Keratinocyte (primary cell): ENCODE measurements at regions not wholly inside any gene's neighbourhood (a gene's known extent, or its start where the extent isn't known, plus 50 kb on each side); places are given as distances from the start of the nearest gene placed in this dataset.

Experiments
- DNase-seq: peaks from one replicate; pipeline ENCODE4 v3.0.0-alpha.2; 2011; ENCODE audit warnings: low read depth, missing footprints, low spot score
- FAIRE-seq: peaks from 2 replicates; lab custom pipeline; 2011; peaks lifted over from hg19 to GRCh38; lab: Jason Lieb, UNC
- H2AFZ ChIP-seq: 2 replicates; pipeline ENCODE4 v1.6.0; 2012; ENCODE audit warnings: low read length, control low read depth, inconsistent platforms; ENCODE audit not compliant: control insufficient read depth
- H3K27ac ChIP-seq: 2 replicates; pipeline ENCODE4 v1.5.1; 2011; ENCODE audit warnings: low read length; ENCODE audit not compliant: control insufficient read depth, insufficient read depth
- H3K27me3 ChIP-seq: 3 replicates; pipeline ENCODE4 v1.6.0; 2011; ENCODE audit warnings: low read length; ENCODE audit not compliant: control insufficient read depth, insufficient read depth; ENCODE audit errors: extremely low read depth
- H3K36me3 ChIP-seq, 2 experiments: 2 replicates in 1 of 2; 3 replicates in 1 of 2; pipeline ENCODE4 v1.5.1; 2011; ENCODE audit warnings: low read length in 2 of 2, mild to moderate bottlenecking in 1 of 2; ENCODE audit not compliant: control insufficient read depth in 2 of 2, insufficient read depth in 2 of 2; ENCODE audit errors: extremely low read depth in 1 of 2
- H3K4me1 ChIP-seq: 3 replicates; pipeline ENCODE4 v1.5.1; 2011; ENCODE audit warnings: low read length; ENCODE audit not compliant: control insufficient read depth, insufficient read depth; ENCODE audit errors: extremely low read depth
- H3K4me2 ChIP-seq: 3 replicates; pipeline ENCODE4 v1.6.0; 2011; ENCODE audit warnings: low read depth, low read length; ENCODE audit not compliant: control insufficient read depth, insufficient read depth; ENCODE audit errors: extremely low read depth
- H3K4me3 ChIP-seq, 3 experiments: fragments of 200-600 bp in 1 of 3; sonication (generic) in 1 of 3; 2 replicates in 2 of 3; 3 replicates in 1 of 3; pipeline ENCODE4 v1.5.1; 2011 to 2016; ENCODE audit warnings: low read length in 3 of 3, mild to moderate bottlenecking in 3 of 3, control low read depth in 2 of 3, inconsistent platforms in 1 of 3, low read depth in 1 of 3, mixed read lengths in 1 of 3, mixed run types in 1 of 3, moderate library complexity in 1 of 3; ENCODE audit not compliant: control insufficient read depth in 2 of 3, insufficient read depth in 2 of 3; ENCODE audit errors: extremely low read depth in 1 of 3
- H3K79me2 ChIP-seq: 2 replicates; pipeline ENCODE4 v1.6.0; 2012; ENCODE audit warnings: low read length; ENCODE audit not compliant: control insufficient read depth, insufficient read depth
- H3K9ac ChIP-seq: 3 replicates; pipeline ENCODE4 v1.6.0; 2011; ENCODE audit warnings: low read length; ENCODE audit not compliant: control insufficient read depth, insufficient read depth; ENCODE audit errors: extremely low read depth
- H3K9me1 ChIP-seq: 3 replicates; pipeline ENCODE4 v1.6.0; 2011; ENCODE audit warnings: low read length; ENCODE audit not compliant: control insufficient read depth, insufficient read depth; ENCODE audit errors: extremely low read depth
- H3K9me3 ChIP-seq: 2 replicates; pipeline ENCODE4 v1.5.1; 2012; ENCODE audit warnings: low read depth, low read length; ENCODE audit not compliant: control insufficient read depth
- H4K20me1 ChIP-seq: 3 replicates; pipeline ENCODE4 v1.6.0; 2011; ENCODE audit warnings: low read length; ENCODE audit not compliant: control insufficient read depth, insufficient read depth; ENCODE audit errors: extremely low read depth
- CTCF ChIP-seq, 3 experiments: IDR thresholded peaks in 1 of 3; conservative IDR thresholded peaks in 1 of 3; optimal IDR thresholded peaks in 1 of 3; 2 replicates in 2 of 3; 3 replicates in 1 of 3; pipeline versions ENCODE3 to v1.5.1; 2011; ENCODE audit warnings: low read length in 3 of 3, mild to moderate bottlenecking in 3 of 3, moderate library complexity in 2 of 3, control low read depth in 1 of 3, inconsistent platforms in 1 of 3; ENCODE audit not compliant: insufficient read depth in 2 of 3; ENCODE audit errors: extremely low read depth in 1 of 3
- EZH2 ChIP-seq: IDR thresholded peaks from one replicate; pipeline ENCODE4 v1.6.1; 2012; ENCODE audit warnings: inconsistent platforms, mild to moderate bottlenecking, low read length, moderate library complexity
- dilution Hi-C: fragments of 300-500 bp; cut with MboI; formaldehyde crosslinking; loops from one replicate; pipeline ENCODE4 v1.7.0; 2020; ENCODE audit warnings: low sequenced_read_pairs; ENCODE audit not compliant: extremely low pct_ligation_motif_present

GRCh38 chr21:20741445-20741844 is 256.8 kb upstream of the NCAM2 start:
- Histone ChIP-seq H3K4me2 (no peak overlapping the region), H2AFZ (no peak overlapping the region), H3K9ac (no peak overlapping the region), H4K20me1 (no peaks in the 10 kb centered on the region), H3K4me3 (no peak overlapping the region), H3K79me2 (no peaks in the 10 kb centered on the region), H3K27ac (no peak overlapping the region), H3K9me3 (no peaks in the 10 kb centered on the region), H3K4me1 (no peaks in the 10 kb centered on the region), H3K9me1 (no peaks in the 10 kb centered on the region), H3K27me3 (no peaks in the 10 kb centered on the region), H3K36me3 (no peaks in the 10 kb centered on the region)
- DNase-seq (no peak), FAIRE-seq (no peak)
- TF ChIP-seq CTCF (optimal IDR thresholded peaks at IDR 0.05 in 1 of 3, IDR thresholded peaks at IDR 0.05 in 1 of 3, conservative IDR thresholded peaks at IDR 0.05 in 1 of 3; ENCODE audit: extremely low read depth in 1 of 3, insufficient read depth in 2 of 3, low read length in 3 of 3) (no peak), EZH2 (no peak)
- dilution Hi-C loops, result no loop called here

DNA sequence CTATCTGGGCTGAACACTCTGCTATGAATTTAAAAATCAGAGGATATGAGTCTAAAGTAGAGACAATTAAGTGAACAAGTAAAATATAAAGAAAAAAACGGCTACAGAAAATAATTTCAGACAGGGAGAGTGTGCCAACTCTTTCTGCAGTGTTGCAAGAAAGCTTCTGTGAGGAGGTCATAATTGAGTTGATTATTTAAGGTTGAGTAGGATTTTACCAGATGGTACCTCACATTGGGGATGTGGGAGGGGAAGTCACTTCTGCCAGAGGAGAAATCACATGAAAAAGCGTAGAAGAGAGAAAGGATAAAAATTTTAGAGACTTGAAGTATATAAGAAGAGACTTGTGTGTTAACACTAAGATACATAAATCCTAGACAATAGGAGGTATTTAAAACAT is 238.0 kb upstream of the NCAM2 start:
- no peak for DNase-seq
- TF ChIP-seq CTCF (optimal IDR thresholded peaks at IDR 0.05 in 1 of 3, IDR thresholded peaks at IDR 0.05 in 1 of 3, conservative IDR thresholded peaks at IDR 0.05 in 1 of 3; ENCODE audit: extremely low read depth in 1 of 3, insufficient read depth in 2 of 3, low read length in 3 of 3) (no peak), EZH2 (no peak)
- dilution Hi-C loops, result no loop called here

More for the DNA sequence above, 238.0 kb upstream of the NCAM2 start:
- Histone ChIP-seq H3K4me1 (no peaks in the 10 kb centered on the region), H4K20me1 (no peaks in the 10 kb centered on the region), H3K4me2 (no peak overlapping the region), H2AFZ (no peak overlapping the region), H3K27me3 (no peaks in the 10 kb centered on the region), H3K79me2 (no peaks in the 10 kb centered on the region), H3K4me3 (no peak overlapping the region), H3K27ac (no peak overlapping the region), H3K9me3 (no peaks in the 10 kb centered on the region), H3K36me3 (no peaks in the 10 kb centered on the region), H3K9ac (no peak overlapping the region), H3K9me1 (no peaks in the 10 kb centered on the region)
- no peak for FAIRE-seq
